ENCODE measurements at regions not wholly inside any gene's neighbourhood (a gene's known extent, or its start where the extent isn't known, plus 50 kb on each side); places are given as distances from the start of the nearest gene placed in this dataset.

- DNase-seq (ENCODE audit: low spot score) = no peak
- no peak overlapping the region for H3K27ac ChIP-seq
- ChIA-PET POLR2A (ENCODE audit: low non-redundant PET) (no interaction called here), CTCF (no interaction called here)
- no peak for TF ChIP-seq CTCF (conservative IDR thresholded peaks at IDR 0.05; ENCODE audit: low read depth)
Measured at GRCh38 chr3:147574621-147575020, 165.5 kb downstream of the ZIC1 start.

GRCh38 chr3:147575391-147575790 is 166.2 kb downstream of the ZIC1 start:
- POLR2A ChIA-PET (ENCODE audit: low non-redundant PET) = no interaction called here
- no peak for DNase-seq (ENCODE audit: low spot score)
- no peak overlapping the region for H3K27ac ChIP-seq
- no peak for TF ChIP-seq CTCF (conservative IDR thresholded peaks at IDR 0.05; ENCODE audit: low read depth)
- CTCF ChIA-PET = no interaction called here

- POLR2A ChIA-PET (ENCODE audit: low non-redundant PET) = no interaction called here
- no peak for DNase-seq (ENCODE audit: low spot score)
- H3K27ac ChIP-seq = no peak overlapping the region
- CTCF ChIA-PET = no interaction called here
- TF ChIP-seq CTCF (conservative IDR thresholded peaks at IDR 0.05; ENCODE audit: low read depth) = no peak
Measured at GRCh38 chr3:147582642-147583041, 173.5 kb downstream of the ZIC1 start.

- POLR2A ChIA-PET (ENCODE audit: low non-redundant PET) = no interaction called here
- no peak for TF ChIP-seq CTCF (conservative IDR thresholded peaks at IDR 0.05; ENCODE audit: low read depth)
- CTCF ChIA-PET = no interaction called here
- H3K27ac ChIP-seq = no peak overlapping the region
- no peak for DNase-seq (ENCODE audit: low spot score)
Measured at GRCh38 chr3:147589016-147589415, 179.9 kb downstream of the ZIC1 start.

- ChIA-PET POLR2A (ENCODE audit: low non-redundant PET) (no interaction called here), CTCF (no interaction called here)
- no peak for DNase-seq (ENCODE audit: low spot score)
- no peak overlapping the region for H3K27ac ChIP-seq
- no peak for TF ChIP-seq CTCF (conservative IDR thresholded peaks at IDR 0.05; ENCODE audit: low read depth)
Measured at GRCh38 chr3:147604136-147604535, 195.0 kb downstream of the ZIC1 start.

- no peak overlapping the region for H3K27ac ChIP-seq
- DNase-seq (ENCODE audit: low spot score) = no peak
- ChIA-PET CTCF (no interaction called here), POLR2A (ENCODE audit: low non-redundant PET) (no interaction called here)
- TF ChIP-seq CTCF (conservative IDR thresholded peaks at IDR 0.05; ENCODE audit: low read depth) = no peak
Measured at GRCh38 chr3:147613725-147614124, 204.6 kb downstream of the ZIC1 start.

GRCh38 chr3:147614210-147614609 is 205.0 kb downstream of the ZIC1 start:
- no peak for TF ChIP-seq CTCF (conservative IDR thresholded peaks at IDR 0.05; ENCODE audit: low read depth)
- POLR2A ChIA-PET (ENCODE audit: low non-redundant PET) = no interaction called here
- H3K27ac ChIP-seq = no peak overlapping the region
- CTCF ChIA-PET = interaction anchor here (0.6 kb wide), 1 partner anchor 838 kb away, joined by 5 read pairs; no protein-coding TSS in a partner anchor
- DNase-seq (ENCODE audit: low spot score) = no peak

Measured in RWPE1 (cell line).